Cardiac fibroblast (primary cell): ENCODE measurements at regions not wholly inside any gene's neighbourhood (a gene's known extent, or its start where the extent isn't known, plus 50 kb on each side); places are given as distances from the start of the nearest gene placed in this dataset.

Experiments
- DNase-seq, 2 donors: peaks; one replicate each; pipeline versions ENCODE4 v3.0.0 to v3.0.0-alpha.2; 2010; ENCODE audit warnings: low read depth in 2 of 2
- H3K4me3 ChIP-seq, 2 donors: replicated peaks in 1 of 2; 1 replicate in 1 of 2; 2 replicates in 1 of 2; pipeline ENCODE4 v1.5.1; 2011; ENCODE audit warnings: low read depth in 2 of 2, low read length in 2 of 2, mild to moderate bottlenecking in 2 of 2, moderate library complexity in 1 of 2
- TF ChIP-seq, protein P1 (sequence below): IDR thresholded peaks from one replicate; pipeline ENCODE4 v1.5.1; 2011; ENCODE audit warnings: low read depth, mild to moderate bottlenecking, low read length, inconsistent platforms

DNA sequence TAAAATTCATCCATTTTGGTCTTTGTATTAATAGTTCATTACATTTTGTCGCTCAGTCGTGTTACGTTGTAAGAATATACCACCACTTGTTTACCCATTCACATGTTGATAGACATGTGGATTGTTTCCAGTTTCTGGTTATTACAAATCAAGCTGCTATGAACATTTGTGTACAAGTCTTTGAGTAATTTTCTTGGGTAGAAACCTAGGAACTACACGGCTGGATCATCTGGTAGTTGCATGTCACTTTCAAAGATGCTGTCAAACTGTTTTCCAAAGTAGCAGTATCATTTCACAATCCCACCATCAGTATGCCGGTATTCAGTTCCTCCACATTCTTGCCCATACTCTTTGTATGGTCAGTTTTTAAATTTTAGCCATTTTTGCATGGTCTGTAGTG lies 98.0 kb downstream of the GASK1B start:
- H3K4me3 ChIP-seq, result no peak overlapping the region
- TF ChIP-seq, protein P1, sequence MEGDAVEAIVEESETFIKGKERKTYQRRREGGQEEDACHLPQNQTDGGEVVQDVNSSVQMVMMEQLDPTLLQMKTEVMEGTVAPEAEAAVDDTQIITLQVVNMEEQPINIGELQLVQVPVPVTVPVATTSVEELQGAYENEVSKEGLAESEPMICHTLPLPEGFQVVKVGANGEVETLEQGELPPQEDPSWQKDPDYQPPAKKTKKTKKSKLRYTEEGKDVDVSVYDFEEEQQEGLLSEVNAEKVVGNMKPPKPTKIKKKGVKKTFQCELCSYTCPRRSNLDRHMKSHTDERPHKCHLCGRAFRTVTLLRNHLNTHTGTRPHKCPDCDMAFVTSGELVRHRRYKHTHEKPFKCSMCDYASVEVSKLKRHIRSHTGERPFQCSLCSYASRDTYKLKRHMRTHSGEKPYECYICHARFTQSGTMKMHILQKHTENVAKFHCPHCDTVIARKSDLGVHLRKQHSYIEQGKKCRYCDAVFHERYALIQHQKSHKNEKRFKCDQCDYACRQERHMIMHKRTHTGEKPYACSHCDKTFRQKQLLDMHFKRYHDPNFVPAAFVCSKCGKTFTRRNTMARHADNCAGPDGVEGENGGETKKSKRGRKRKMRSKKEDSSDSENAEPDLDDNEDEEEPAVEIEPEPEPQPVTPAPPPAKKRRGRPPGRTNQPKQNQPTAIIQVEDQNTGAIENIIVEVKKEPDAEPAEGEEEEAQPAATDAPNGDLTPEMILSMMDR, result no peak
- DNase-seq, result no peak

DNA sequence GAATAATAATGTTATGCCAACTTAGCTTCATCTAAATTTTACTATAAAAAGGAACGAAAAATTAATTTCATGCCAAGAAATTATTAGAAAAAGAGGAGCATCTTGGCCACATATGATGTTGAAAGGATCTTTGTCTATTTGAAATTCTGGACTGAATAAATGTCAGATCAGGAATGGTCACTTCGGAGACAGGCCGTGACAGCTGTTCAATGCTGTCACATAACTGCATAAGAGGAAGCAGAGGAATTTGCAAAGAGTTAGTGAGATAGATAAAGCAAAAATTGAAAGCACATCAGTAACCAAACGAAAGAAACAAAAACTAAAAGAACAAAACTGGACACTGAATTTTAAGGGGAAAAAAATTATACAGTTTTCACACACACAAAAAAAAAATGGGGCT lies 100.9 kb downstream of the GASK1B start:
- DNase-seq, result no peak
- TF ChIP-seq, protein P1, result no peak
- no peak overlapping the region for H3K4me3 ChIP-seq

DNA sequence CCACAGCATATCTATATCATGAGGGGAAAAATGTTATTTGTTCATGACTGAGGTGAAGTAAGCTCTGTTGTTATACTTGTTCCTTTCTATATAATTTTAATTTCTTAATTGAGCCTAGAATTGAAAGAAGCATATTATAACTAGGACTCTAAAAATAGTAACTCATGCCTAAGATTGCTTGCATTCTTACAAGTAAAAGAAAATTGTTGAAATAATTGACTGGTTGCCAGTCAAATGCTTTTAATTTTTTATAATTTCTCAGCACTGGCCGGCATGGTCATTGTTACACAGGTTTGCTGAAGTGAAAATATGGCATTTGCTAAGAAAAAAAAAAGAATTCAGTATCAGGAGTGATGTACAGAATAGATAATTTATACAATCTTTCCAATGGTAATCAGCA lies 104.8 kb downstream of the GASK1B start:
- TF ChIP-seq, protein P1, result no peak
- H3K4me3 ChIP-seq, result no peak overlapping the region
- peak; percentile 36 to 62 for DNase-seq

DNA sequence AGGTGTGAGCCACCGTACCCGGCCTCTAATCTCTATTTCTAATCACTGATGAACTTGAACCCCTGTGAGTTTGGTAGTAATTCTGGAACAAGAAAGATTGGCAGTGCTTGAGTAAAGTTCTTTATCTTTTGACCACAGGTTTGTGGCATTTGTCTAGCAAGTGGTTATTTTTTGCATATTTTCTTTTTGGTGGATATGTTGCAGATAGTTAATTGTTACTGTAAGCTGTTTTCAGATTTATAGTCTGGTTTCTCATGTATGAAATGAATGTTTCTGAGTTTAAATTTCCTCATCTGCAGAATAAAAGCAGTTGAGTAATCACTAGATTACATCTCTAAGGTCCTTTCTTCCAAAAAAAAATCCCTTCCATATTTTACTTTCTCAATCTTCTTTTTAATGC lies 105.2 kb downstream of the GASK1B start:
- no peak overlapping the region for H3K4me3 ChIP-seq
- no peak for DNase-seq
- TF ChIP-seq, protein P1, result no peak

DNA sequence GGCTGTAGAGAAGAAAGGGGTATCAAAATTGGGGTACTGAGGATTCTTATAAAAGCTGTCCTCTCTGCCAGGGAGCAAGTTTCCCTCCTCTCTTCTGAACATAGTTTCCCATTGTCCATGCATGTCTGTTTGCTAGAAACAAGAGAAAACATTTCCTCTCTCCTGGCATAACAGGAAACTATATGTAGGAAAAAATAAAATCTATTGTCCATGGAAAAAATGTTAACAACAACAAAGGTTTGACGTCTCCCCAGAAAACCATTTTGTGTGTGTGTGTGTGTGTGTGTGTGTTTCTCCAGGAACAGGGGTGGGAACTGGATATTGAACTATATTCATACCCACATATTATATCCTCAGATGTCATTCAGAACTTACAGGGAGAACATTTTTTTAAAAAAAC lies 107.2 kb downstream of the GASK1B start:
- no peak overlapping the region for H3K4me3 ChIP-seq
- DNase-seq, result peak in 1 of 2 donors; percentile 26
- TF ChIP-seq, protein P1, result no peak

DNA sequence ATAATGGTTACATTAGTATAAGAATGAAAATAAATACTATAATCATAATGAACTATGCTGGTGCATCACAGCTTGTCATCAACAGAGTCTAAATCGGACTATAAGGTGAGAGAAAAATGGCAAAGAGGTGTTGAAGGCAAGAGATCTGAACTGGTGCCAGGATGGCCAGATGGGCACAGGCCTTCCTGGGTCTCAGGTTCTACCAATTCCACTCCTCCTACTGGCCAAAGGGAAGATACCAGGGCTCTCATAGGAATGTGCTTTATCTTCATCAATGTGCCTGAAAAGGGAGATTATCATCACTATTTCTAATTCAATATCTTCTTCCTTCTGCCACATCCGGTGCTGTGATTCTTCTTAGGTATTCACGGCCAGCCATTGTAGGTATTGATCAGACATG lies 107.6 kb downstream of the GASK1B start:
- no peak for DNase-seq
- TF ChIP-seq, protein P1, result peak; percentile 9
- no peak overlapping the region for H3K4me3 ChIP-seq

DNA sequence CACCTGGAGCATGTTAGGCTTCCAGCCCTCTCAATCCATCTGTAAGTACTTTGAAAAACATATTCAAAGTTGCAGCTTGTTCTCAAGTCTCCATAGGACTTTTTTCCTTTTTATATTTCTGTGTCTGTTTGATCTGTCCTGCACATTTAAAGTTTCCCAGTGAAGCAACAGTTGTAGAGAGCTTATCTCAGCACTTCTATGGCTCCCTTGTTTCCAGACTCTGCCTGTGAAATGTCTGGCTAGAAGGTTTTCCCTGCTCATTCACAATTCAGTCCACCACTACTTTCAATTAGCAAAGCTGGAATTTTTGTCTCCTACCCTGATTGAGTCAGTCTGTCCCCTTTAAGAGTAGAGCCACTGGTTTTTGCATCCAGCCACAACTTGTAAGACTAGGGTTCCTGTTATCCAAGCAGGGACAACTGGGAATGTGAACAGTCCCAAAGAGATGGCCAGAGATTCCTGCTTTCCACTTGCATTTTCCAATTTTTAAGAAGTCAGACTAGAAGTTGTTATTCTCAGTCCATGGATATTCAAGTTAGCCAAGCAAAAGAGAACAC lies 116.1 kb downstream of the GASK1B start:
- TF ChIP-seq, protein P1, result no peak
- no peak overlapping the region for H3K4me3 ChIP-seq
- DNase-seq, result peak in 1 of 2 donors; percentile 27
